Lower leg skin (tissue), 4 donors: ENCODE measurements at regions not wholly inside any gene's neighbourhood (a gene's known extent, or its start where the extent isn't known, plus 50 kb on each side); places are given as distances from the start of the nearest gene placed in this dataset.

Source experiments
- DNase-seq, 2 donors: peaks; one replicate each; pipeline ENCODE4 v3.0.0-alpha.2; 2019; ENCODE audit warnings: low spot score in 2 of 2
- H3K4me3 ChIP-seq: fragments of 200-600 bp; sonication (generic); 2 replicates; pipeline ENCODE4 v1.5.1; 2017; ENCODE audit warnings: mild to moderate bottlenecking, low read depth; ENCODE audit not compliant: poor library complexity, severe bottlenecking
- POLR2A ChIP-seq, 2 donors: fragments of 450-650 bp; IDR thresholded peaks; one replicate each; pipeline ENCODE4 v1.6.1; 2016 to 2017; ENCODE audit warnings: antibody characterized with exemption in 2 of 2, mild to moderate bottlenecking in 1 of 2, moderate library complexity in 1 of 2
- WGBS, 2 donors: methylation state at CpG; one replicate each; pipeline ENCODE4 v1.1.5; 2018; 5-methylcytosine and 5-hydroxymethylcytosine counted together
- intact Hi-C: fragments of 100-400 bp; cut with DNase I; formaldehyde crosslinking; loops from one replicate; pipeline ENCODE4 v1.15.0; 2023; ENCODE audit warnings: low total_unique reads
- TF ChIP-seq, protein P1 (sequence below), 3 donors: fragments of 450-650 bp; IDR thresholded peaks; one replicate each; pipeline ENCODE4 v1.5.1; 2016; ENCODE audit warnings: antibody characterized with exemption in 3 of 3, mild to moderate bottlenecking in 3 of 3, moderate library complexity in 2 of 3

DNA sequence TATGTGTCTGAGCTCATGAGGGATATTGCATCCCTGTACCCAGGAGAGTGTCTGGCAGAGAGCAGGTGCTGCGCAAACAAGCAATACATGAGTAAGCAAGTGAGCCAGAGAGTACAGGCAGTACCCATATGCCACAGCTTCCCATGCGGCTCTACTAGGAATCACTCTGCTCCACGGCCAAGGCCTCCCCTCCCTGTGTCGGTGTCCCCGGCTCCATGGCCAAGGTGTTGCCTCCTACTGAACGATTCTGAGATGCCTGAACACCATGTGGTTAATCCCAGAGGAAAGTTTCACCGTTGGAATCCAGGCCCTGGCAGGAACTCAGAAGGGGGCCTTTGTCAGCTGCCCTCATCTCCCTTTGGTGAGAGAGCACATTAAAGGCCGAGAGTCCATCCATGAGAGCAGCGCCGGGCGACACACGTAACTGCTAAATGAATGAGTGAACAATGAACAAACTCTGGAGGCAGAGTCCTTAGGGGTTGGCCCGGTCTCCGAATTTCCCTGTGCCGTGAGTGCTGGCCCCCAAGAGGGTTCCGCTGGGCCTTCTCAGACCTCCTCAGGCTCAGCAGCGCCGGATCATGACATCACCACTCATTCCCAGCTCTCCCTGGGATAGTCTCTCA, 136.0 kb upstream of the FAM20C start:
- 80 to 86% methylated on average over 18 of the region's 18 CpGs for WGBS, 2 donors
- peak in 1 of 2 donors; percentile 36 for DNase-seq
- intact Hi-C loops, result no loop called here

DNA sequence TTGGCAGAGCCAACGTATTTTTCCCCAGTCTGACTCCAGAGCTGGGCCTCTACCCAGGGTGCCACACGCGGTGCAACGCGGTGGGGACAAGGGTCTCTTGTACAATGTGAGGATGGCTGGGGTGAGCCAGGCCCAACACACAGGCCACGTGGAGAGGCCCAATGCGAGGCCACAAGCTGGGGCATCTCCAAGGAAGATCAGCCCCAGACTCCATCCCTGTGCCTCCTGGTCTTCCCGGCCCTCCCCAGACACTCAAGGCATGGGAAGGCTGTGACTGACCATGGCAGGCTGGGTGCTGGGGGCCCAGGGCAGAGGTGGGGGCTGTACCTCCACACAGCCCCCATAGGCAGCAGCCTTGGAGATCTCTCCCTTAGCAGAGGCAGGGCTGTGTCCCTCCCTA, 135.3 kb upstream of the FAM20C start:
- peak in 1 of 2 donors; percentile 68 for DNase-seq
- intact Hi-C loops, result no loop called here
- TF ChIP-seq, protein P1, sequence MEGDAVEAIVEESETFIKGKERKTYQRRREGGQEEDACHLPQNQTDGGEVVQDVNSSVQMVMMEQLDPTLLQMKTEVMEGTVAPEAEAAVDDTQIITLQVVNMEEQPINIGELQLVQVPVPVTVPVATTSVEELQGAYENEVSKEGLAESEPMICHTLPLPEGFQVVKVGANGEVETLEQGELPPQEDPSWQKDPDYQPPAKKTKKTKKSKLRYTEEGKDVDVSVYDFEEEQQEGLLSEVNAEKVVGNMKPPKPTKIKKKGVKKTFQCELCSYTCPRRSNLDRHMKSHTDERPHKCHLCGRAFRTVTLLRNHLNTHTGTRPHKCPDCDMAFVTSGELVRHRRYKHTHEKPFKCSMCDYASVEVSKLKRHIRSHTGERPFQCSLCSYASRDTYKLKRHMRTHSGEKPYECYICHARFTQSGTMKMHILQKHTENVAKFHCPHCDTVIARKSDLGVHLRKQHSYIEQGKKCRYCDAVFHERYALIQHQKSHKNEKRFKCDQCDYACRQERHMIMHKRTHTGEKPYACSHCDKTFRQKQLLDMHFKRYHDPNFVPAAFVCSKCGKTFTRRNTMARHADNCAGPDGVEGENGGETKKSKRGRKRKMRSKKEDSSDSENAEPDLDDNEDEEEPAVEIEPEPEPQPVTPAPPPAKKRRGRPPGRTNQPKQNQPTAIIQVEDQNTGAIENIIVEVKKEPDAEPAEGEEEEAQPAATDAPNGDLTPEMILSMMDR (IDR thresholded peaks at IDR 0.05), result no peak
- no peak for TF ChIP-seq POLR2A (IDR thresholded peaks at IDR 0.05)
- 80 to 83% methylated on average over 8 of the region's 8 CpGs for WGBS, 2 donors
- H3K4me3 ChIP-seq, result no peak overlapping the region

More for the DNA sequence above, 136.0 kb upstream of the FAM20C start:
- TF ChIP-seq, protein P1 (IDR thresholded peaks at IDR 0.05), result no peak
- no peak for TF ChIP-seq POLR2A (IDR thresholded peaks at IDR 0.05)
- H3K4me3 ChIP-seq, result no peak overlapping the region

DNA sequence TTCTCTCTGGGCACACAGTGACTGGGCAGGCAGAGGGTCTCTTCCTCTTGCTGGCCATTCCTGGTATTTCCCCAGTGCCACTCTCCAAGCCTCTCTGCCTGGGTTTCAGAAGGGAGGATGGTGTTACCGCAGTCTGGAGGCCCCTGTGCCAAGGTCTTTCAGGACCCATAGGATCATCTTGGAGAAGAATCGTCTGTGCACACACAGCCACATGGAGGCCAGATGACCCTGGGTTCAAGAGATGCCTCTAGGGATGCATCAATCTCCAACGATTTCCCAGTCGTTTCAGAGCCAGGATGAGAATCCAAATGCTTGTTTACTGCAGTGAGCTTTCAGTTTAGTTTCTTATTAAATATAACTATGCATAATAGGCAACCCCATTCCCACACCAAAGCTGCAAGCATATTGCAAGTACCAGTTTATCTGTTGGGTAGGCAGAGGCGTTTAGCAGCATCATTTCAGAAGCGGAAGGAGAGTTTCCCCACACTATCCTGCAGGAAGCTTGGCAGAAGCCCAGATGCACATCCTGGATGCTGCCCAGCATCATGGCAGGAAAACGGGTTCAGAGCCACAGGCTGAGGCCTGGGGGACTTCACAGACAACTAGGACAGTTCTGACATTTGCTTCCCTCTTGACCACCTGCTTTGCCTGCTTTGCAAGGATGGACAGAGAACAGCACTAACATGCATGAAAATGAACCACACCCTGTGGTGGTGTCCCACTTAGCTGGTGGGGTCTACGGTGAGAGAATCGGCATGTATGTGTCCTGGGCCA, 134.7 kb upstream of the FAM20C start:
- peak in 1 of 2 donors; percentile 70 for DNase-seq
- TF ChIP-seq POLR2A (IDR thresholded peaks at IDR 0.05), result no peak
- TF ChIP-seq, protein P1 (IDR thresholded peaks at IDR 0.05), result no peak
- no peak overlapping the region for H3K4me3 ChIP-seq
- 50 to 53% methylated on average over 9 of the region's 9 CpGs for WGBS, 2 donors
- intact Hi-C loops, result no loop called here

DNA sequence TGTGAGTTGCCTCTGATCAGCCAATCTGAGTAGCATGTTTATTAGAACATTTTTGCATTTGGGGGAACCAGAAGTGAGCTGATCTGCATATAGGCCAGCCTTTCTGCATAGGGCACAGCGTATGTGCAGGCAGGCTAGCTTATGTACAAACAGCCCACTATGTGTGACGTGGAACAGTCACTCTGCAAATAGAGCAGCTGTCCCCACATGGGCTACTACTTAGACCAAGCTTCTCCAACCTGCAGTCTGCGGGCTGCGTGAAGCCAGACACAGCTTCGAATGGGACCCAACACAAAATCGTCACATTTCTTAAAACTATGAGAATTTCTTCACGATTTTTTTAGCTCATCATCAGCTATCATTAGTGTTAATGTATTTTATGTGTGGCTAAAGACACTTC, 134.1 kb upstream of the FAM20C start:
- H3K4me3 ChIP-seq, result no peak overlapping the region
- 89 to 92% methylated on average over 7 of the region's 7 CpGs for WGBS, 2 donors
- TF ChIP-seq, protein P1 (IDR thresholded peaks at IDR 0.05), result no peak
- TF ChIP-seq POLR2A (IDR thresholded peaks at IDR 0.05), result no peak
- no peak for DNase-seq
- intact Hi-C loops, result no loop called here

DNA sequence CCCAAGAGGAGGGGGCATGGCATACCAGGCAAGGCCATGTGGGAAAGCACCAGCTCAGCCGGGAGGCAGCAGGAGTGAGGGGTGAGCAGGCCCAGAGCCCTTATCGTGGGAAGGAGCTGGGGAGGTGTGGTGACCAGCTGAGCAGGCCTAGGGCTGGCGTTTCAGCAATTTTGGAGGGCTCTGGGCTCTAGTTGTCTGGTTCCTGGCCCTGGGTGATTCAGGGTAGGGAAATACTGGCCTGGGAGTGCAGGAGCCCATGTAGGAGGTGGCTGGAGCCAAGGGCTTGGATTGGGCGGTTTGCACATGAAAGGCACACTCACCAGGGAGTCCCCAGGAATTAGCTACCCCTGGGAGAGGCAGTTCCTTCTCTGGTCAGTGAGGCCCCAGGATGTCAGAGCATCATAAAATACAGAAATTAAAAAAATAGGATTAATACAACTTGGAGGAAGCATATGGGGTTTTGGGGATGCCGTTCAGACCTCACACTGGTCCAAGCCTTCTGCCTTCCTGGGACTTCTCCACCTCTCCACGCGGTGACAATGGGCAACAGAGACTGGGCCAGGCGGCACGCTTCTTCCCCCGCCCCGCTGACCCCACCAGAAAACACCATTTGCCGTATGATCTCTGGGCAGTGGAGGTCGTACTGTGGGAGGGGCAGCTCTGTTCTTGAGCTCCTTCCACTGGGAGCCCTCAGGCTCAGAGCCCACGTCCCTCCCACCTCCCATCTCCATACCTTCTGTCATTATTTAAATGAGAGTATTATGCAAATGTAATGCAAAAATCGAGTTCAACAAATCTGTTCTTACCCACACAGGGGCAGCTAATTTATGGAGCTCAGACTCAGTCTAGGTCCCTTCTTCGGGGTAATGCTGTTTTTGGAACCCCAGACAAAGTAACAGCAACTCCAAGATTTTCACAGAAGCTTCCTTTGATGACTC, 133.0 kb upstream of the FAM20C start:
- 76 to 80% methylated on average over 16 of the region's 16 CpGs for WGBS, 2 donors
- intact Hi-C loops, result no loop called here
- H3K4me3 ChIP-seq, result no peak overlapping the region
- no peak for DNase-seq
- TF ChIP-seq, protein P1 (IDR thresholded peaks at IDR 0.05), result no peak
